Type B pancreatic cell (in vitro differentiated cells): ENCODE measurements at regions not wholly inside any gene's neighbourhood (a gene's known extent, or its start where the extent isn't known, plus 50 kb on each side); places are given as distances from the start of the nearest gene placed in this dataset.

ENCODE experiments used
- DNase-seq: peaks from one replicate; pipeline ENCODE4 v3.0.0; 2021; ENCODE audit warnings: mixed read lengths; ENCODE audit not compliant: unreplicated experiment; ENCODE audit errors: extremely low spot score
- H3K27ac Mint-ChIP-seq: 2 replicates; pipeline ENCODE4 v1.8.0; 2021; ENCODE audit warnings: mild to moderate bottlenecking, mixed read lengths
- H3K27me3 Mint-ChIP-seq: 2 replicates; pipeline ENCODE4 v1.8.0; 2021; ENCODE audit warnings: mixed read lengths
- H3K36me3 Mint-ChIP-seq: 2 replicates; pipeline ENCODE4 v1.8.0; 2021; ENCODE audit warnings: mixed read lengths
- H3K4me1 Mint-ChIP-seq: one replicate; pipeline ENCODE4 v1.8.0; 2021; ENCODE audit warnings: mixed read lengths; ENCODE audit not compliant: unreplicated experiment
- H3K4me3 Mint-ChIP-seq: 2 replicates; pipeline ENCODE4 v1.8.0; 2021; ENCODE audit warnings: mild to moderate bottlenecking, mixed read lengths
- H3K9me3 Mint-ChIP-seq: 2 replicates; pipeline ENCODE4 v1.8.0; 2021; ENCODE audit warnings: mixed read lengths
- TF ChIP-seq, protein P1 (sequence below): fragments of 200-600 bp; sonication (generic); conservative IDR thresholded peaks from 2 replicates; pipeline ENCODE4 v1.5.0; 2021; ENCODE audit warnings: antibody characterized with exemption, mild to moderate bottlenecking

DNA sequence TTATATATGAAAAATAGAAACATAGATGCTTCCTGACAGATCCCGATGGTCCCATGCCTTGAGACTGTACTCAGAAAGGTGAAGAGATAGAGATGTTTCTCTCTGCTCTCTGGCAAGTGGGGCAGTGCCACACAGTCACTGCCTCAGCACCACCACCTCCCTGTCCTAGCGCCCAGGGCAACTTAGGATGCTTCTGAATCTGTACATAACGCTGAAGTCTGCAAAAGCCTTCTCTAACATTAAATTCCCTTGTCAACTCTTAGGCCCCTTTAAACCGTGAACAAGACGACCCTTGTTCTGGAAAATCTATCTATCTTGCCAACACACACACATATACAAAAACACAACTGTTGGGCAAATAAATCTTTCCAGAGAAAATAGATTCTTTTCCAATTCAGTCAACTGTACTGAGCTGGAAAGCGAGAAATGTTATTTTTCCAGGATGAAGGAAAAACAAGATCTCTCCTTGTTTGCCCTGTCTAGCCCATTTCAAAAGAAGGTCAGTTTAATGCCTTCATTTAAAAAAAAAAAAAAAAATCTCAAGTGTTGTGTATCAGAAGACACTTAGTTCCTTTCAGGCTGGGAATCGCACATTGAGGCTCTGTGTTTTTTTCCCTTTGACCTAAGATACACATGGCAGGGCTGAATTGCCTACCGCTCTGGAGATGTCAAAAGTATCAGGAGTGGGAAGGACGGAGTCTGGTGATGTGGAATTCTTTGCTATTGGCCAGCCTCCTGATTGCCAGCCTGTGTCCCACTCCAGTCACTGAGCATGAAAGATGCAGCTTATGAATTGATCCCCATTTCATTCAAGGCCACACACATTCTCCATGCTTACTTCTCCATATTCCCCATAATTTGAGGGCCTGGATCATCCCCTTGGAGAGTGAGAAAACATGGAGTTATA is 241.4 kb downstream of the LACC1 start:
- no peaks in the 10 kb centered on the region for H3K27me3 Mint-ChIP-seq
- H3K4me3 Mint-ChIP-seq, result no peak overlapping the region
- H3K27ac Mint-ChIP-seq, result no peak overlapping the region
- peaks cover 15% of the 10 kb centered on the region for H3K4me1 Mint-ChIP-seq
- TF ChIP-seq, protein P1, sequence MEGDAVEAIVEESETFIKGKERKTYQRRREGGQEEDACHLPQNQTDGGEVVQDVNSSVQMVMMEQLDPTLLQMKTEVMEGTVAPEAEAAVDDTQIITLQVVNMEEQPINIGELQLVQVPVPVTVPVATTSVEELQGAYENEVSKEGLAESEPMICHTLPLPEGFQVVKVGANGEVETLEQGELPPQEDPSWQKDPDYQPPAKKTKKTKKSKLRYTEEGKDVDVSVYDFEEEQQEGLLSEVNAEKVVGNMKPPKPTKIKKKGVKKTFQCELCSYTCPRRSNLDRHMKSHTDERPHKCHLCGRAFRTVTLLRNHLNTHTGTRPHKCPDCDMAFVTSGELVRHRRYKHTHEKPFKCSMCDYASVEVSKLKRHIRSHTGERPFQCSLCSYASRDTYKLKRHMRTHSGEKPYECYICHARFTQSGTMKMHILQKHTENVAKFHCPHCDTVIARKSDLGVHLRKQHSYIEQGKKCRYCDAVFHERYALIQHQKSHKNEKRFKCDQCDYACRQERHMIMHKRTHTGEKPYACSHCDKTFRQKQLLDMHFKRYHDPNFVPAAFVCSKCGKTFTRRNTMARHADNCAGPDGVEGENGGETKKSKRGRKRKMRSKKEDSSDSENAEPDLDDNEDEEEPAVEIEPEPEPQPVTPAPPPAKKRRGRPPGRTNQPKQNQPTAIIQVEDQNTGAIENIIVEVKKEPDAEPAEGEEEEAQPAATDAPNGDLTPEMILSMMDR, result no peak
- DNase-seq, result no peak
- peaks cover 5% of the 10 kb centered on the region for H3K9me3 Mint-ChIP-seq
- H3K36me3 Mint-ChIP-seq, result no peaks in the 10 kb centered on the region

DNA sequence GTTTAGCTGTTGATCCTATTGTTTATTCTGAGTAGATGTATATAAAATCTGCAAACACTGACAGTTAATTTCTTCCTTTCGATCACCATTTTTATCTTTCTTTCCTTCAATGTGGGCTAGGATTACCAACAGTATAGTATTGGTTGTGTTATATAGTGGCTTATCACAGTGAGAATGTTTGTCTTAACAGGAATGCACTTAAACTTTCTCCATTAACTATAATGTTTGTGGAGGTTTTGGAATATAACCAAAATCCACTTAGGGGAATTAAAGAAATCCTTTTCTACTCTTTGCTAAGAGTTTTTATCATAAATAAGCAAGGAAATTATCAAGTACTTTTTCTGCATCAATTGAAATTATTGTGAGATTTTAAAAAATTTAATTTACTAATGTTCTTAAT is 244.6 kb downstream of the LACC1 start:
- Mint-ChIP-seq H3K4me1 (no peaks in the 10 kb centered on the region), H3K9me3 (peaks cover 5% of the 10 kb centered on the region), H3K27me3 (no peaks in the 10 kb centered on the region), H3K27ac (no peak overlapping the region), H3K4me3 (no peak overlapping the region), H3K36me3 (no peaks in the 10 kb centered on the region)
- TF ChIP-seq, protein P1, result no peak
- DNase-seq, result no peak

DNA sequence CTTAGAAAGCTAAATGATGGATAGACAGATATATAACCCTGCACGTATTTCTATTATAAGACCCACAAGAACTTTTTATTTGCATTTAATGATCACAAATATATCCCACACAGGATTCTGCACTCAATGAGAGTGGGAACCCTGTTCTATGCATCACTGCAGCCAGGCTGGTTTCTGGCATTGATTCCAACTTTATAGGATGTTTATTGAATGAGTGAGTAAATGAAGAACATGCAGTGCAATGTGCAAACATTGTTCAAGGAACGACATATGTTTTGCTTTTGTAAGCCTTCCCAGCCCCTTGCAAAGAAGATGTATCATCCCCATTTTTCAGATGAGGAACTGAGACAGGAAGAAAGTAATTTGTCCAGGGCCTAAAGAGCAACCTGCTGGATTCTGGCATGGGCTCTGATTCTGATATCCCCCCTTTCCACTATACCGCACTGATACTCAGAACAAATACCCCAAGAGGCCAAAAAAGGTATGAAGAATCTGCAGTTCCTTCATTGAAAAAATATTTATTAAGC is 246.3 kb downstream of the LACC1 start:
- TF ChIP-seq, protein P1, result no peak
- Mint-ChIP-seq H3K27ac (no peak overlapping the region), H3K9me3 (peaks cover 5% of the 10 kb centered on the region), H3K4me3 (no peak overlapping the region), H3K36me3 (no peaks in the 10 kb centered on the region), H3K27me3 (peaks cover 3% of the 10 kb centered on the region), H3K4me1 (no peaks in the 10 kb centered on the region)
- no peak for DNase-seq

DNA sequence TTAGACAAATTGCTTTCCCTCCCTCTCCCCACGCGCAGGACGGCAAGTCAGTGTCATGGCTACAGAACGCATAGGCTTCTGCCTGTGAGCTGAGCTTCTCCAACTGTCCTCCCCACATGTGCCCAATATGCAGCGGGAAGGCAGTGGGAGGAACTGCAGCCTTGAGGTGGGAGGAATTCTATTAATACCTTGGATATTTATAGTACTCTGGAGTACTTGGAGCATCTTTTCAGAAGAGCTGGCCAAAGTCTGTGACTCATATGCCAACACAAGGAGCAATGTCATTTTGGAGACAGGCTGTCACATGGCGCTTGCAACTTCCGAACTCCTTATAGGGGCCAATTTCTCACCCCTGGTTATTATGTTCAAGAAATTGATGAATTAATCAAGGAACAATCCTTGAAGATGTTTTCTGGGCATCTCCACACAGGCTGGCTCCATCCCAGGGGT is 245.0 kb upstream of the SERP2 start:
- Mint-ChIP-seq H3K27ac (no peak overlapping the region), H3K9me3 (no peaks in the 10 kb centered on the region), H3K4me3 (no peak overlapping the region), H3K4me1 (no peaks in the 10 kb centered on the region), H3K36me3 (no peaks in the 10 kb centered on the region), H3K27me3 (peaks cover 3% of the 10 kb centered on the region)
- DNase-seq, result no peak
- TF ChIP-seq, protein P1, result no peak

DNA sequence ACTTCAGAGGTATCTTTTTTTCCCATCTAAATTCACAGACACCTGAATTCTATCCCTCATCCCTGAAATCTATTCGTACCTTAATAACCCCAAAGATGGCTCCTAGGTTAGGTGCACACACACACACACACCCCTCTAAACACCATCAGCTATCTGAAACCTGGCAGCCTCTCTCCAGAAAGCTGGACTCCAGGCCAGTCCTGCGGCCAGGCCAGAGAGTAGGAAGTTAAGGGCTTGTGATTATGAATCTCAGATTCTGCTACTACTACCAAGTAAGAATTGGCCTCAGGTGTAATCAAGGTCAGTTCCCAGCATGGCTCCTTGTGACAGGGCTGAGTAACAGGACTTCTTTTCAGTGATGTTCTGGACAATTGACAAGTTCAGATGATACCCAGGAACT is 244.2 kb upstream of the SERP2 start:
- no peak overlapping the region for H3K4me3 Mint-ChIP-seq
- no peak for DNase-seq

More for the DNA sequence above, 244.2 kb upstream of the SERP2 start:
- no peaks in the 10 kb centered on the region for H3K4me1 Mint-ChIP-seq
- TF ChIP-seq, protein P1, result no peak
- peaks cover 3% of the 10 kb centered on the region for H3K27me3 Mint-ChIP-seq
- H3K36me3 Mint-ChIP-seq, result no peaks in the 10 kb centered on the region
- no peaks in the 10 kb centered on the region for H3K9me3 Mint-ChIP-seq
- no peak overlapping the region for H3K27ac Mint-ChIP-seq
